ENCODE measurements at regions not wholly inside any gene's neighbourhood (a gene's known extent, or its start where the extent isn't known, plus 50 kb on each side); places are given as distances from the start of the nearest gene placed in this dataset.
"Not testable (repeated sequence)": the region's sequence is repeated elsewhere in the genome, so short reads cannot be mapped to it uniquely, and the experiment has no call there.

DNA sequence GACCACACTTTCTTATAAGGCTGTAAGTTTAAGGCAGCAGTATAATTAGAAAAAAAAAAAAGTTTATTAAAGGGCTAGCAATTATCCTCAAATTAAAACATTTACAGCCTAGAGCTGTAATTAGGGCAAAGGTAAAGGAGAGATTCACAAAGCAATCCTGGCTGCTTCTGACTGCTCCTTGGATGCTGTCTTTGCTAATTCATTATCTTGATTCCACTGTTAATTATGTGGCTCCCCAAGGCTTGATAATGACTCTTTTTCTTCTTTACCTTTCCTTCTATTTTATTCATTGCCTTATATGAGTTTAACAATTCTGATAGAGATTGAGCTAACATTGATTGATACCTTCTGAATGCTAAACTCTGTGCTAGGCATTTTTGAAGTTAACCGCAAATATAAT lies 476.5 kb downstream of the DTWD2 start:
- Histone ChIP-seq H3F3A (ENCODE audit: control insufficient read depth, insufficient read depth) (no peaks in the 10 kb centered on the region; the same call in 1 of the 2 replicates), H3K9me3 (ENCODE audit: control insufficient read depth, insufficient read depth, low read length) (no peaks in the 10 kb centered on the region), H3K27me3 (ENCODE audit: control insufficient read depth, low read length) (no peaks in the 10 kb centered on the region), H3K4me1 (ENCODE audit: control insufficient read depth, low read length) (no peaks in the 10 kb centered on the region), H3K4me3 (ENCODE audit: low read length) (no peak overlapping the region), H3K4me2 (ENCODE audit: low read length) (no peak overlapping the region), H4K20me1 (ENCODE audit: control insufficient read depth, insufficient read depth, low read depth, low read length) (no peaks in the 10 kb centered on the region), H3K79me2 (ENCODE audit: control insufficient read depth, low read length) (no peaks in the 10 kb centered on the region), H3K36me3 (ENCODE audit: control insufficient read depth, low read length) (no peaks in the 10 kb centered on the region), H3K27ac (ENCODE audit: low read depth, low read length) (no peak overlapping the region), H3K9me2 (replicated peaks; ENCODE audit: control insufficient read depth, low read length) (no peaks in the 10 kb centered on the region)
- TF ChIP-seq, protein P1, sequence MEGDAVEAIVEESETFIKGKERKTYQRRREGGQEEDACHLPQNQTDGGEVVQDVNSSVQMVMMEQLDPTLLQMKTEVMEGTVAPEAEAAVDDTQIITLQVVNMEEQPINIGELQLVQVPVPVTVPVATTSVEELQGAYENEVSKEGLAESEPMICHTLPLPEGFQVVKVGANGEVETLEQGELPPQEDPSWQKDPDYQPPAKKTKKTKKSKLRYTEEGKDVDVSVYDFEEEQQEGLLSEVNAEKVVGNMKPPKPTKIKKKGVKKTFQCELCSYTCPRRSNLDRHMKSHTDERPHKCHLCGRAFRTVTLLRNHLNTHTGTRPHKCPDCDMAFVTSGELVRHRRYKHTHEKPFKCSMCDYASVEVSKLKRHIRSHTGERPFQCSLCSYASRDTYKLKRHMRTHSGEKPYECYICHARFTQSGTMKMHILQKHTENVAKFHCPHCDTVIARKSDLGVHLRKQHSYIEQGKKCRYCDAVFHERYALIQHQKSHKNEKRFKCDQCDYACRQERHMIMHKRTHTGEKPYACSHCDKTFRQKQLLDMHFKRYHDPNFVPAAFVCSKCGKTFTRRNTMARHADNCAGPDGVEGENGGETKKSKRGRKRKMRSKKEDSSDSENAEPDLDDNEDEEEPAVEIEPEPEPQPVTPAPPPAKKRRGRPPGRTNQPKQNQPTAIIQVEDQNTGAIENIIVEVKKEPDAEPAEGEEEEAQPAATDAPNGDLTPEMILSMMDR (IDR thresholded peaks at IDR 0.05; ENCODE audit: low read depth, low read length, poor library complexity, severe bottlenecking) = no peak
- TF ChIP-seq EZH2phosphoT487 (IDR thresholded peaks at IDR 0.05; ENCODE audit: borderline replicate concordance, low read length) = no peak

DNA sequence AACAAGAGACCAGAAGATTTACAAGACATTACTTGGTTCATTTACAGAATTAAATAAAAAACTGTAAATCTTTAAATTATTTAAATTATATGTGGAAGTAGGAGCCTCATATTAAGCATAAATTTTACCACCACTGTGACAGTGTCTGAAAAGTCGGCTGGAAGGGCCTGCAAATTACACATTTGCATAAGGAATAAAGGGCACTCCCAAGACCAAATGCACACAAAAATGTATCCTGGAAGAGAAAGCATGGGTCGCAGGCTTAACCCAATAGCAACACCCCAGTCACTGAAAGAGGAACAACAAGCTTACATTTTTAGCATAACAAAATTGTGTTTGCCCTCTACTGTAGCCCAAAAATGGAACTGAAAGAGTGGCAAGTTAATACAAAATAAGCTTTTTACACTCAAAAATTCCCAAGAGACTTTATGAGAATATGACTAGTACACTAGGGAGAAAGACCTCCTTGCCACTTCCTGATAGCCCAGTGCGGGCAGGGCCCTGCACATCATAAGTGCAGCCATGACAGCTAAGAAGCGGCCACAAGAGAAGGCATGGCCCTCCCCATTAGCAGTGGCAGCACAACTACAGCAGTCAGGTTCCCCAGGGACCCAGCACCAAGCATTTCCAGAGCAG lies 482.0 kb downstream of the DTWD2 start:
- H3K27ac ChIP-seq (ENCODE audit: low read depth, low read length) = no peak overlapping the region
- H4K20me1 ChIP-seq (ENCODE audit: control insufficient read depth, insufficient read depth, low read depth, low read length) = no peaks in the 10 kb centered on the region
- no peak overlapping the region for H3K4me3 ChIP-seq (ENCODE audit: low read length)
- no peaks in the 10 kb centered on the region for H3K36me3 ChIP-seq (ENCODE audit: control insufficient read depth, low read length)
- H3K4me2 ChIP-seq (ENCODE audit: low read length) = no peak overlapping the region
- H3K9me2 ChIP-seq (replicated peaks; ENCODE audit: control insufficient read depth, low read length) = no peaks in the 10 kb centered on the region; the same call in 1 of the 2 replicates
- H3K4me1 ChIP-seq (ENCODE audit: control insufficient read depth, low read length) = no peaks in the 10 kb centered on the region
- TF ChIP-seq, protein P1 (IDR thresholded peaks at IDR 0.05; ENCODE audit: low read depth, low read length, poor library complexity, severe bottlenecking) = no peak
- TF ChIP-seq EZH2phosphoT487 (IDR thresholded peaks at IDR 0.05; ENCODE audit: borderline replicate concordance, low read length) = no peak
- no peaks in the 10 kb centered on the region for H3K79me2 ChIP-seq (ENCODE audit: control insufficient read depth, low read length)
- no peaks in the 10 kb centered on the region; the same call in 1 of the 2 replicates for H3K9me3 ChIP-seq (ENCODE audit: control insufficient read depth, insufficient read depth, low read length)
- H3K27me3 ChIP-seq (ENCODE audit: control insufficient read depth, low read length) = no peaks in the 10 kb centered on the region
- no peaks in the 10 kb centered on the region for H3F3A ChIP-seq (ENCODE audit: control insufficient read depth, insufficient read depth)

DNA sequence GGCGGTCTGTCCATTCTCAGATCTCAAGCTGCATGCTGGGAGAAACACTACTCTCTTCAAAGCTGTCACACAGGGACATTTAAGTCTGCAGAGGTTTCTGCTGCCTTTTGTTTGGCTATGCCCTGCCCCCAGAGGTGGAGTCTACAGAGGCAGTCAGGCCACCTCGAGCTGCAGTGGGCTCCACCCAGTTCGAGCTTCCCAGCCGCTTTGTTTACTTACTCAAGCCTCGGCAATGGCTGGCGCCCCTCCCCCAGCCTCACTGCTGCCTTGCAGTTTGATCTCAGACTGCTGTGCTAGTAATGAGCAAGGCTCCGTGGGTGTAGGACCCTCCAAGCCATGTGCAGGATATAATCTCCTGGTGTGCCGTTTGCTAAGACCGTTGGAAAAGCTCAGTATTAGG lies 486.1 kb downstream of the DTWD2 start:
- H3K9me3 ChIP-seq (ENCODE audit: control insufficient read depth, insufficient read depth, low read length); H3K4me1 ChIP-seq (ENCODE audit: control insufficient read depth, low read length); H3K27ac ChIP-seq (ENCODE audit: low read depth, low read length); H3K4me3 ChIP-seq (ENCODE audit: low read length); H3K4me2 ChIP-seq (ENCODE audit: low read length); H3F3A ChIP-seq (ENCODE audit: control insufficient read depth, insufficient read depth); H3K27me3 ChIP-seq (ENCODE audit: control insufficient read depth, low read length); H4K20me1 ChIP-seq (ENCODE audit: control insufficient read depth, insufficient read depth, low read depth, low read length); H3K79me2 ChIP-seq (ENCODE audit: control insufficient read depth, low read length); H3K36me3 ChIP-seq (ENCODE audit: control insufficient read depth, low read length); H3K9me2 ChIP-seq (replicated peaks; ENCODE audit: control insufficient read depth, low read length): not testable (repeated sequence)

DNA sequence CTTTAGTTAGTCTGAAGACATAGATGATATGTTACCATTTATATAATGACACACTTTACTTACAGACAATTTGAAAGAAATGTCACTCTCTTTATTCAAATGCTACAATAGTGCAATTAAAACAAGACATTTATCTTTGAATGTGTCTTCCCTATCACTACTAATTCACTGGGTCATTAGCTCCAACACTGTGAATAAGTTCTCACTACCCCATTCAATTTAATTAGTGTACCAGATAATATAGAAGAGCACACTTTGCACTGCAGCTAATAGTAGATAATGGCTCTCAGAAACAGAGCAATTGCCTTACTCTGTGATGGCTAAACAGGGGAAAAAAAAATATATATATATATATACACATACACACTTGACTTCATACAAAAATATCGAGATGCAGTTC lies 497.0 kb downstream of the DTWD2 start:
- H3K4me3 ChIP-seq (ENCODE audit: low read length) = no peak overlapping the region
- H4K20me1 ChIP-seq (ENCODE audit: control insufficient read depth, insufficient read depth, low read depth, low read length) = no peaks in the 10 kb centered on the region
- no peaks in the 10 kb centered on the region for H3K9me2 ChIP-seq (replicated peaks; ENCODE audit: control insufficient read depth, low read length)

More for the DNA sequence above, 497.0 kb downstream of the DTWD2 start:
- Histone ChIP-seq H3K9me3 (ENCODE audit: control insufficient read depth, insufficient read depth, low read length) (no peaks in the 10 kb centered on the region), H3K4me1 (ENCODE audit: control insufficient read depth, low read length) (no peaks in the 10 kb centered on the region), H3K27ac (ENCODE audit: low read depth, low read length) (no peak overlapping the region), H3F3A (ENCODE audit: control insufficient read depth, insufficient read depth) (no peaks in the 10 kb centered on the region), H3K27me3 (ENCODE audit: control insufficient read depth, low read length) (no peaks in the 10 kb centered on the region), H3K36me3 (ENCODE audit: control insufficient read depth, low read length) (no peaks in the 10 kb centered on the region), H3K79me2 (ENCODE audit: control insufficient read depth, low read length) (no peaks in the 10 kb centered on the region), H3K4me2 (ENCODE audit: low read length) (no peak overlapping the region)
- TF ChIP-seq, protein P1 (IDR thresholded peaks at IDR 0.05; ENCODE audit: low read depth, low read length, poor library complexity, severe bottlenecking) = no peak
- no peak for TF ChIP-seq EZH2phosphoT487 (IDR thresholded peaks at IDR 0.05; ENCODE audit: borderline replicate concordance, low read length)
